ENCODE measurements at regions not wholly inside any gene's neighbourhood (a gene's known extent, or its start where the extent isn't known, plus 50 kb on each side); places are given as distances from the start of the nearest gene placed in this dataset.

DNA sequence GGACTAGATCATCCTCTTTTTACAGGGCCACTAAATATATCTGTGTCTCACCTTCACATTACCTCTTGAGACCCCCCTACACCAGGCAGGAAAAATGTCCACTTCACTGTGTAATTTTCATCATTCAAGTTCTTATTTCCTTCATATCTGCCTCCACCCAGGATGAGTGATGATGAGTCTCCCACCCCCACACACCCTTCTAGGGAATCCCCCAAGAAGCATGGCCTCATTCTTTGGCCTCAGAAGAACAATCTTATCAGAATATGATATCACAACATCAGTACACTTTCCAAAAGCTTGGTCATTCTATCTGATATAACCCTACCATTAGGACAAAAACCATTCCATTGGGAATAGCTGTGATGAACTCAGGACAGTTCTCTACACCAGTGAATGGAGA, 170.3 kb upstream of the DUSP10 start:
- no peak for DNase-seq (ENCODE audit: low spot score)

DNA sequence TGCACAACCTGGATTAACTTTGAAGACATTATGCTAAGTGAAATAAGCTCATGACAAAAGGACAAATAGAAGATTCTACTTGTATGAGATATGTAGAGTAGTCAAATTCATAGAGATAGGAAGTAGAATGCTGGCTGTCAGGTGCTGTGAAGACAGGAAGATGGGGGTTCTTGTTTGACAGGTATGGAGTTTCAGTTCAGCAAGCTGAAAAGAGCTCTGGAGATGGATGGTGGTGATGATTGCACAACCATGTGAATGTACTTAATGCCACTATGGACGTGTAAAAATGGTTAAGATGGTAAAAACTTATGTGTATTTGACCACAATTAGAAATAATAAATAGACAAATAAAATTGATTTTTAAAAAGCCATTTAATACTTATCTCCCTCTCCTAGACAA, 169.8 kb upstream of the DUSP10 start:
- no peak for DNase-seq (ENCODE audit: low spot score)

DNA sequence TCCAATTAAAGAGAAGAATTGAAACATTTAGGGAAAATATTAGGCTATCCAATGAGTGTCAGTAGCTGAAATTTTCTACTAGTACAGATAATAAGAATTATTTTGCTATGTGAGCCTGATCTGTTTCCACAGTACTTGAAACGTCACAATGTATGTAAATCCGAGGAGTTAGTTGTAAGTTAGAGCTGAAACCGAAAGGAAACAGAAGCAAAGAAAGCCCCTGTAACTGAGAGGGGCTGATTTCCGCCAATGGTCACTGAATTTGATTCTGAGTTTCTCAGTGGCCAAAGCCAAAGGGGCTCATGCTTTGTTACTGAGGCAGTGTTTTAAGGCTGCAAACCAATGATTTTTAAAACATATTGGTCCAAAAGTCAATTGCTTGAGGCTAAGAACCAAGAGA, 168.3 kb upstream of the DUSP10 start:
- DNase-seq (ENCODE audit: low spot score) = no peak

DNA sequence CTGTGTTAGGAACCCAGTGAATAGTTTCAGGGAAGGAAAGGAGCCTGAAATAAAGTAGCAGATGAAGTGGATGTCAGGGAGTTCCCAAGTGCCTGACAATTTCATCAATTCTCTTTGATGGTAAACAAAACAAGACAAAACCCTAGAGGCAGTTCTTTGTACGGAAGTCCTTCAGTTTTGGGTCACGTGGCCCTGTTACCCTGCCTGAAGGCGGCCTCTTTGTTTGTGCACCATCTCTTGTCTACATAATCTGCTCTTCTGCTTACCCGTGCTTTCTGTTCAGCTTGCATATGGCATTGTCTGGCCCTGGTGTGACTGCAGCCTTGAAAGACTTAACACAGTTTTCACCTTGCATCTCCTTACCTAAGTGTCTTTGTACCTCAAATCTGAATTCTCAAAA, 166.7 kb upstream of the DUSP10 start:
- no peak for DNase-seq (ENCODE audit: low spot score)

DNA sequence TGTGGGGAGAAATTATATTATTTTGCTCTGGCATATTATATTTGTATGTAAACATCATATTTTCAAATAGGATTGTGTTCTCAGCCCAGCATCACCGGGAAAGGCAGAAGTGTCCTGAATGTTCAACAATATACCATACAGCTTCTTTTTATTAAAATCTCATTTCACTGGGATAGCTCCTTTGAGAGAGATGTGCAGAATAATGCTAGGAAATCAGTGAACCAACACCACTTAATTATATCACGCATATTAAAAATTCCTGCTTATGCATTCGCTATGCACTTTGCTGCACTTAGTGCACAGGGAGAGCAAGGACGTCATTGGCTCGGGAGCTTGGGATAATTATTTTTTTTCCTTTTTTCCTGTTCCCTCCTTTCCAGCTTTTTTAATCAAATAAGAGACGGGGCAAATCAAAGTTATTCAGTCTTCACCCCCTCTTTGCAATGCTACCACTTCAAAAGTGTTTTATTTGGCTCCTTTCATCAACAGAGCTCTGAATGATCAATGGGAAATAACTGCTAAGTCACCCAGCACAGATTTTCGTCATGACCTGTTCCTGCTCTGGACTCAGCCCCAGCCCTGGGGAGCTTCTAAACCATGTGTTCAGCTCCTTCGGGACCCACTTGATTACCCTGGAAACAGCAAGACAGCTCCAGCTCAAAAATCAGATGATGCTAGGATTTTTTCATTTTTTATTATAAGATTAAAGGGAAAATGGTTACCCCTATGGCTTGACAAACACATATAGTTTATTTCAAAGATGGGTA, 165.5 kb upstream of the DUSP10 start:
- DNase-seq (ENCODE audit: low spot score) = no peak

DNA sequence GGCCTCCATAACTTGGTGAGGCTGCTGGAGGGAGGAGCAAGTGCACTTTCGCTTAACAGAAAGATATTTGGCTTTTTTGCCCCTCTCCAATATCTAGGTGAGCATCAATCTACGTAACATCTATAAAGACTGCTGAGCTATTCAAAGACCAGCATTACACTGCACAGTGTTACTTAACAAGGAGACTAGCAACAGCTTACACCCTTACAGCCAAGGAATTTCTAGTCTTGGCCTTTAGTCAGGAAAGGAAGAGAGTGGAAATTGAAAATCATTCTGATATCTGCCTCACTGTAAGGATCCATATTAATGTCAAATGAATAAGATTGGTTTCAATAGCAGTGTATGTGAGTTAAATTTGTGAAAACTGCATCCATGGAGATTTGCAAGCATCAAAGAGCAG, 163.9 kb upstream of the DUSP10 start:
- no peak for DNase-seq (ENCODE audit: low spot score)

DNA sequence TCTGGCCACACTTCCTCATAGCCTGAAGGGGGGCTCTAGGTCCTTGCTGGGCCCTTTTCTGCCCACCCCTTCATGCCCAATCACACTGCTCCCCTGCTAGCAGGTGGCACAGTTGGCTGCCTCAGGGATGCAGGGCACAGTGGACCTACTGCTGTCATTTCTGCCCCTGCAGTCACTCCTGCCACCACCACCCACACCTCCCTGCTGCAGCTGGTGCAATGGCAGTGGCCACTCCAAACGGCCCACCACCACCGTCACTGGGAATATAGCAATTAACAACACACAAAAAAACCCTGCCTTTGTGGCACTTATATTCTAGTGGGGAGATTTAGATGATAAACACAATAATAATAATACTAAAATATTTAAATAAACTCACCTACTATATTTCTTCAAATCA, 162.4 kb upstream of the DUSP10 start:
- DNase-seq (ENCODE audit: low spot score) = no peak

DNA sequence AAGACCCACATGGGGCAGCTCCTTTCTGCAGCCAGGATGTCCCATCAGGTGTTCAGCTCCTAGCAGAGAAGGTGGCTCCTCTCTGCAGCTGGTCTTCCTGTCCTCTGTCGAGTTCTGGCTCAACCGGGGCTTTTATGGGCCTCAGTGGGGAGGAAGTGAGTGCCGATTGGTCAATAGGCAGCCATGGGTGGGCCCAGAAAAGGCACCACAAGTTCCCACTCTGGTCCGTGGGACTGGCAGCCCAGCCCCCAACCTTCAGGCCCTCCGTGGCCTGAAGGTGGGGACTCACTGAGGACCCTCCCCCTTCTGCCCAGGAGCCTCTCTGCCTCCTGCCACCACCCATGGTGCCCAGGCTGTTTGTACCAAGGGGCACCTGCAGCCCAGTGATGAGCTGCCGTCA, 161.7 kb upstream of the DUSP10 start:
- no peak for DNase-seq (ENCODE audit: low spot score)

DNA sequence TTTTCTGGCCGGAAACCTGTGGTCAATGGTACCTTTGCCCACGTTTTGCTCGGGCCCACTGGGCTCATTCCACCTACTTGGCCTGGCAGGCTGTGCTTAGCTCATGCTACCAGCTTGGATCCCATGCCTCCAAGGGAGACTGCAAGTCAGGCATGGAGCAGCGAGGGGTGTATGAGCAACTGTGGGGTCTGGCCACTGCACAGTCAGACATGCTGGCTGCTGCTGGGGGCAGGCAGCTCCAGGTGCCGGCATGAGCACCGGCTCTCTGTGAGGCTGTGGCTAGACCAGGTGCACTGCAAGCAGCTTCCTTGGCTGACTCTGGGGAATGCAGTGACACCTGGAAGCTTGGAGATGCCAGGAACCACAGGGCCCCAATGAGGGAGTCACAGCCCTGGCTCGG, 161.1 kb upstream of the DUSP10 start:
- DNase-seq (ENCODE audit: low spot score) = no peak

DNA sequence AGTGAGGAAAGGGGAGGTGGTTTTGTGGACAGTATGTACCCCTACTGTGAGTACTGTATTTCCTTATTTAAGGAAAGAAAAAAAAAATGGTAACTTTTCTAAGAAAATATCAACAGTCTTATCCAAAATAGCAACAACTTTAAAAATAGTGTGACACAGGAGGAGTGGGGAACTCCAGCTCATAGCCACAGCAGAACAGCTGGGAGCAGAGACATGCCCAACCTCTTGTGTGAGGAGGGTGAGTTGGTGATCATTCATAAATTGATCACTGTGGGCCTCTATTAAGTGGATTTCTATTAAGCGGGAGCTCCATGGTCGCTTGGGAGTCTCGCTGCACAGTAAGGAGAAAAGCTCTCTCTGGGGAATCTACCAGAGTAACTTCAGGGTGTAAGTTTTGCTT, 158.8 kb upstream of the DUSP10 start:
- DNase-seq (ENCODE audit: low spot score) = no peak

DNA sequence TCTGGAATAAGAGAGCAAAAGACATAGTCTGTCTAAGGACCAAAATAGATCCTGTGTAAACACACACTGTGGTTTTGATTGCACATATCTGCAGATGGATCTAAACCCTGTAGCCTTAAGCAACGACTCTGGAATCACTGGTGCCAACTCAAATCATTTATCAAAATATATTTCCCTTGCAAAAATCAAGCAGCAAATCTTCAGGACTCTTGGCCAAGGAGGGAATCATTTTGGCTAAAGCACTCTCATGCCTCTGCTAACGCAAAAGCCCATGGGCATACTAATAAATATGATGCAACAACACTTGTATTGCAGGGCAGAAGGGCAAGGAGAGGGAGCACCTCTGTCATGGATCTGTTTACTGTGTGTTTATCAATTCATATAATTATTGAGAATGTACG, 155.4 kb upstream of the DUSP10 start:
- DNase-seq (ENCODE audit: low spot score) = peak; percentile 13

DNA sequence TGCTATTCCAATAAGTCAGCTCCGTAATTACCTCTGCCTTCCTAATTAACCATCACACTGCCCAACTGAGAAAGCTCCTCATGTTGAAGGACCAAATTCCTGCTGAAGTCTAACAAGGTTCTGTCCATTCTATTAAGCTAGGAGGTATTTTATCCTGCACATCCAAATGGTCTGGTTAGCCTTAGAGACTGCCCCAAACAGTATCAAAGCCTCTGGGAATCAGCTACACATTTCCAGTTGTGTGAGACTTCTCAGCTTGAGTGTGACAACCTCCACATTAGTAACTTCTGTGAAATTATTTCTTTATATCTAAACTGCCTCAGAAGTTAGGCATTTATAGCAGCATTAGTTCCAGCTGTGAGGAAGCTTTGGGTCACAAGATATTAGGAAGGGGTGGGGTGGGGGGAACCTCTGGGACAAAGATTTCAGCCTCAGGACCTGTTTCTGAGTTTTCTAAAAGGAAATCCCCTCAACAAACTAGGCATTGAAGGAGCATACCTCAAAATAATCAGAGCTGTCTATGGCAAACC, 150.5 kb upstream of the DUSP10 start:
- no peak for DNase-seq (ENCODE audit: low spot score)

DNA sequence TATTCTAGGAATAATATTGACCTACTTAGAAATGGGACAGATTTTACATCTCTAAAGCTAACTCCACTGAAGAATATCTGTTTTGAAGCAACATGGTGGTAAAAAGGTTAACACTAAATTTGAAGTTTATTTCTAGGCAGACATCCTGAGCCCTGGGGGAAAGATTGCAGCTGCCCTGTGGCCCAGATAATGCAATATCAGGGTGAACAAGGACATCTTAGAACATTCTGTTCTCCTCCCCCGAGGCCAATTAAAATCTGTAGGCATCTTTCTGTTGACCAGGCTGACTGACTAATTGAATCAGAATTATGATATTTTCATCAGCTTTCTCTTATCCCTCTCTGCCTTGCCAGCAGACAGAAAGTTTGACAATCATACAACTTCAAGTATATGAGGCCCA, 149.8 kb upstream of the DUSP10 start:
- peak; percentile 27 for DNase-seq (ENCODE audit: low spot score)

DNA sequence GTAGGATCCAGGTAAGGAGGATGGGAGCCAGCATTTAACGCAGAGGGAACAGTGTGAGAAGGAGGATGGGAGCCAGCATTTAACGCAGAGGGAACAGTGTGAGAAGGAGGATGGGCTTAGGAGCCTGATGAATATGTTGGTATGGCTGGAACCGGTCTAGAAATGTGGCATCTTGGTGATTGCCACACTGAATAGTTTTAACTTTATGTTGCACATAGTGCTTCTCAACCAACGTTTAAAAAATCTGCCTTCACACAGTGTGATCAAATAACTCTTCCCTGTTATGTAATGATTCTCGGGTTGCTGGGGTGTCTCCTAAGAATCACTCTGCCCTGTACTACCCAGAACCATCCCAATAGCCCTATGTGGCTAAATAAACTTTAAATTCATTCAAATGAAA, 146.9 kb upstream of the DUSP10 start:
- no peak for DNase-seq (ENCODE audit: low spot score)

DNA sequence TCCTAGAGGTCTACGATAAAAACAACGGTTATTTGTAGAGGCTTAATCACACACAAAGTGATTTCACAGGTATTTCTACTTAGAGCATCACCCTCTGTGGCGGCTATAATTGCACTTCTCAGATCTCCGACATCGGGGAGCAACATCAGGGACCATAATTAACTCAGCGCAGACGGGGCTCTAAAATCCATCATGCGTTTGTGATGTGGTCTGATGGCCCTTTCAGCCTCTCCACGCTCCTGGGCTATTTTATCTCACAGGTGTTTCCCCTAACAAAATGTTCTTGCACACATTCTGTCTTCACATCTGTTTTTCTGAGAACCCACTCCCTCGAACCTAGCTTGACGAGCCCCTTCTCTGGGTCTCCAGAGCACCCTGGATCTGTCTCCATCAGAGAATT, 146.3 kb upstream of the DUSP10 start:
- no peak for DNase-seq (ENCODE audit: low spot score)

DNA sequence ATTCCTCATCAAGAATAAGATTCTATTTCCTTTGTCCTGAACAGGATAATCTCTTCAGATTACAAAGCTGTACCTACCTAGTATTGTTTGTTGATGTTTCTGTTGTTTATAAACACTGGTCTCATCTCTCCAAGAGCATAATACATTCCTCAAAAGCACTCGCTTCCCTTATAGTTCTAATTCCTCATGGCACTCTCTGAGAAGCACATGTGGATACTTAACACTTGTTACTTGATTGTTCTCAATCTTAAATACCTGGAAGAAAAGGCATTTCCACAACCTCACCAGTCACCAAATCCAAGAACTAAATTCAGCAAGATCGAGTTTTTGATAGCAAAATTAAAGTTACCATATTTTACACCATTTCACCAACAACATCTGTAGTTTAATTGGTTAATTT, 145.9 kb upstream of the DUSP10 start:
- DNase-seq (ENCODE audit: low spot score) = no peak

DNA sequence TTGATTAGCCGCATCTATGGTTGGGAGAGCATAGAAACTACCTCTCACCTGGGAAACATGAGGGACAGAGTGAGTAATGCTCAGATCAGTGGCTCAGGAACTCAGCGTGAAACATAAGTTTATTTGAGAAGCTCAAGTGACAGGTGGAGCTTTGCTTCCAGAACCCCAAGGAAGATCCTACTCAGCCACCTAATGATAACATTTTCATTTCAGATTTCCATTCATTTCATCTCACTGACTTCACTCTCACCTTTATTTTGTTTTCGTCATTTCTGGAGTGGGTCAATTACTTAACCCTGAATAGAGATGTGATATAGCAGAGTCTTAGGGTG, 145.5 kb upstream of the DUSP10 start:
- DNase-seq (ENCODE audit: low spot score) = no peak

DNA sequence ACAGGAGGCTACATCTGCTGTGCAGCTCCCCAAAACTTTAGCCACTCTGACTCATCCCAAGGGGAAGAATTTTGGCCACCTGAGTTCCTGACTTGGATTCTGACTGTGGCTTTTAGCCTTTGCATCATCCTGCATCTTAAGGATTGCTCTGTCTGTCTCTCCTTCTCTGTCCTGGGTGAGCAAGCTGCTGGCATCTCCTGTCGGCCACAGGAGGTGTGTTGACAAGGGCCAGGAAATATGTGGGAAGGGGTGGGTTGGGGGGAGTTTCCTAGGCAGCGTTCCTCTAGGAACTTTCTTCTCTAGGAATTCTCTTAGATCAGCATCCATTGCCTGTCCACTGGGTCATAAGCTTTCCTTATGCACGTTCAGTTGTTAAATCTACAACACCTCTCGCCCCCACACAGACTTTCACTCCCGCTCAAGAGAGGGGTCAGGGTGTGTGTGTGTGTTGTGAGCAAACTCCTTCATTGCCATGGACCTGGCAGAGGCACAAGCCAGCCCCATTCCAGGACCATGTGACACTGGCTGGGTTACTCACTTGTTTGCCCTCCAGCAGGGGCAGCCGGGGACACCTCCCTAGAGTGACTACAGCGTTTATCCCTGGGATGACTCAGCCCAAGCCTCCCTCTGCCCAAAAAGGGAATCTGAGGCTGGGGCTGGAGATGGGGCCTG, 145.0 kb upstream of the DUSP10 start:
- peak; percentile 81 for DNase-seq (ENCODE audit: low spot score)

DNA sequence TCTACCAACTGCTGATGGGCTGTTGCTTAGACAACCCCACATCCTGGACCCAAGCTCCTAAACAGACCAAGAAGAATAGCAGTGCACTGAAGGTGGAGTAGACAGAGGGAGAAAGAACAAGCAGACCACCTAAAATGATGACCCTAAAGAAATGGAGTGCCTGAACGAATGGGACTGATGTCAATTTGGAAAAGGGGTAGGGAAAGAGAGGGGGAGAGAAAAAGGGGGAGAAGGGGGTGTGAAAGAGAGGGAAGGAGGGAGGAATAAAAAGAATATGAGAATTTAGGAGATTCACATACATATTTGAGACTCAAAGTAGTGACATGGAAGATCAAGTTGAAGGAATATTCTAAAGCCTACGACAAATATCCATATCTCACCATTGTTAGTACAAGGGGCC, 144.4 kb upstream of the DUSP10 start:
- DNase-seq (ENCODE audit: low spot score) = no peak

DNA sequence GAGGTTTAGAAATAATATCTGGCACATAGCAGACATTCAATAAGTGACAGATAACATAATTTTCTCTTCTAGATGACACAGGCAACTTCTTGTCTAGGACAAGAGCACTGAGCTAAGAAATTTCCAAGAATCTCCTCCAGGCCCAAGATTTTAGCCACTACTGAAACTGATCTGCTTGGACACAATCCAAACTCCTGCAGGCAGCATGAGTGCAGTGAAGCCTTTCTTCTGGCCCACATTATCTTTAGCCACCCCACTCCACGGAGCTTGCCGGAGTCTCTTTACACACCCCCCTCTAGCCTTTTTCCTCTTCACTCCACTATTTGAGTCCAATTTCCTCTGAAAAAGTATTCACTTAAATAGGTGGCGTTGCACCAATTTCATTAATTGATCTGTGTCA, 142.9 kb upstream of the DUSP10 start:
- DNase-seq (ENCODE audit: low spot score) = no peak

DNA sequence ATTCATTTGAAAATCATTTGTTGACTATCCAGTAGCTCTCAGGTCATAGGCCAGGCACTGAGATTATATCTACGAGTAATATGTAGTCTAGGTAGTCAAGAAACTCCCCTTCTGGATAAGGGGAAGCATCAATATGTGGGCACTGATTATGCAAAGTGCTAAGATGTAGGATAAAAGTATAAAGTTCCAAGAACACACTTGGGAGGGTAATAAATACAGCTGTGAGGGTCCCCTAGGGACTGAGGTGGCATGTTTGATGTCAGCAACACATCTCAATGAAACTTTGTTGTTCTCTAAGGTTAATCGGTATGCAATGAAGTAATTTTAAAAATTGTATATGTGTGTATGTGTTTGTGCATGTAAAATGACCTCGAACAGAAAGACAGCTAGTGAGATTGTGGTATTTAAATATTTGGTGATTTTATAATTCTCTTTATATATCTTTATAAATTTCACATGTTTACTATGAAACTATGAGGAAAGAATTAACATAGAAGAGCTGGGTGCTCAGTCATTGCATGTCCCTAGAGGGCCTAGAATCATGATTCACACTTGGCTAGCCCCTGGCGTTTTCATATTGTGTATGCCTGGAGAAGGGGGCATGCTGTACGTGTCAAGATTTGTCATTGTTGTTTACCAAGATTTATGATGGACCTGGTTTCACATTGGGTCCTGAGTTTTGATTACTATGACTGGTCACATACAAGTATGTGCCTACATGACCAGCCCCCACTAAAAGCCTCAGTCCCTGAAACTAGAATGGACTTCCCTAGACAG, 140.1 kb upstream of the DUSP10 start:
- no peak for DNase-seq (ENCODE audit: low spot score)

DNA sequence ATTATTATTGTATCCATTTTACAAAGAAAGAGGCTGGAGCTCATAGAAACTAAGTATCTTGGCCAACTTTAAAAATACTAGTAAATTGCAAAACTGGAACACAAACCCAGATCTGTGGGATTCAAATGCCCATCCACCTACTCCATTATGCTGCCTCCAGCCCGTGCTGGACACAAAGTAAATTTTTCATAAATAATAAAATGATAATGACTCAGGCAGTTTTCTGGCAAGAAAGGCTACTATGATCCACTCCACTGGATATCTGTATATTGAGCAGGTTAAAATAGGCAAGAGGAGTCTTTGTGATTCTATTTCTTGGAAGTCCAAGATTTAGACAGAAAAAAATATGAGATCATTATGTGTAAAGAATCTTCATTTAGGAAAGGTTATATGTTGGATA, 138.3 kb upstream of the DUSP10 start:
- DNase-seq (ENCODE audit: low spot score) = no peak

DNA sequence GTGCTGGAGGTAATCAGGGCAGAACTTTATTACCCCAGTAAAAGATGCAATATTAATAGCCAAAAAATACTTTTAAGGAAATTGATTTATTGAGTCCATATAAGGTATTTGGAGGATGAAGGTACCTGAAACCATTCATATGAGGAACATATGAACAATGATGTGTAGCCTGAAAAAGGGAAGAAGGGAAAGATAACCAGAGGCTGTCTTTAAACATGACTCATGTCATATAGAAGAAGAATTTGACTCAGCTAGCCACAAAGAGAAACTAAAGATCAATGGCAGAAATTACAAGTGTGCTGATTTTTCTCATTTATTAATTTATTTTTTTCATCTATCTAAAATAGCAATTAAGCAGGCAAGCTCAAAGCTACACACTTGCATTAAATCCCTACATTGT, 136.2 kb upstream of the DUSP10 start:
- no peak for DNase-seq (ENCODE audit: low spot score)

All from GM03348 (cell line).